CD14-positive monocyte (primary cell): ENCODE measurements at regions not wholly inside any gene's neighbourhood (a gene's known extent, or its start where the extent isn't known, plus 50 kb on each side); places are given as distances from the start of the nearest gene placed in this dataset. TPM values are rescaled to one million over a fixed set of nuclear protein-coding genes. Genes with fewer than 3 reads are reported as not detected.

ENCODE experiments used
- DNase-seq, 3 donors: peaks; one replicate each; pipeline ENCODE4 v3.0.0-alpha.2; 2011 to 2022
- H2AFZ ChIP-seq: 2 replicates; pipeline ENCODE4 v1.6.0; 2012; ENCODE audit warnings: mild to moderate bottlenecking, low read depth, low read length, inconsistent platforms; ENCODE audit not compliant: insufficient read depth, poor library complexity, severe bottlenecking
- H3K27ac ChIP-seq, 2 donors: 1 replicate in 1 of 2; 2 replicates in 1 of 2; pipeline ENCODE4 v1.5.1; 2012 to 2013; ENCODE audit warnings: low read length in 2 of 2, control low read depth in 1 of 2, inconsistent platforms in 1 of 2, low read depth in 1 of 2, mild to moderate bottlenecking in 1 of 2
- H3K27me3 ChIP-seq, 2 donors: one replicate each; pipeline versions ENCODE4 v1.6.0 to v1.6.1; 2011 to 2013; ENCODE audit warnings: low read length in 2 of 2; ENCODE audit not compliant: control insufficient read depth in 2 of 2, insufficient read depth in 2 of 2
- H3K36me3 ChIP-seq, 2 donors: replicated peaks in 1 of 2; 1 replicate in 1 of 2; 2 replicates in 1 of 2; pipeline versions ENCODE4 v1.5.1 to v1.6.1; 2012 to 2013; ENCODE audit warnings: low read length in 2 of 2, control low read depth in 1 of 2, inconsistent platforms in 1 of 2, mild to moderate bottlenecking in 1 of 2; ENCODE audit not compliant: insufficient read depth in 2 of 2, control insufficient read depth in 1 of 2
- H3K4me1 ChIP-seq, 2 donors: 1 replicate in 1 of 2; 2 replicates in 1 of 2; pipeline versions ENCODE4 v1.5.1 to v1.6.1; 2012 to 2013; ENCODE audit warnings: low read length in 2 of 2, control low read depth in 1 of 2, inconsistent platforms in 1 of 2, mild to moderate bottlenecking in 1 of 2, moderate library complexity in 1 of 2; ENCODE audit not compliant: insufficient read depth in 2 of 2, control insufficient read depth in 1 of 2
- H3K4me2 ChIP-seq: replicated peaks from 2 replicates; pipeline ENCODE3; 2012; ENCODE audit warnings: low read length, moderate library complexity, mild to moderate bottlenecking; ENCODE audit not compliant: poor library complexity, severe bottlenecking; ENCODE audit errors: extremely low read depth
- H3K4me3 ChIP-seq, 3 experiments: fragments of 200-600 bp in 1 of 3; sonication (generic) in 1 of 3; replicated peaks in 1 of 3; 1 replicate in 2 of 3; 2 replicates in 1 of 3; pipeline ENCODE4 v1.5.1; 2011 to 2013; ENCODE audit warnings: low read length in 3 of 3, mild to moderate bottlenecking in 3 of 3, control low read depth in 2 of 3, low read depth in 2 of 3, inconsistent platforms in 1 of 3, moderate library complexity in 1 of 3
- H3K79me2 ChIP-seq: 2 replicates; pipeline ENCODE4 v1.6.0; 2012; ENCODE audit warnings: mild to moderate bottlenecking, control low read depth, inconsistent platforms, low read length, moderate library complexity; ENCODE audit not compliant: insufficient read depth
- H3K9ac ChIP-seq: 2 replicates; pipeline ENCODE4 v1.6.0; 2017; ENCODE audit warnings: low read length, mild to moderate bottlenecking; ENCODE audit not compliant: insufficient read depth, poor library complexity, severe bottlenecking
- H3K9me3 ChIP-seq, 2 donors: replicated peaks in 1 of 2; 1 replicate in 1 of 2; 2 replicates in 1 of 2; pipeline versions ENCODE4 v1.5.1 to v1.6.1; 2012 to 2013; ENCODE audit warnings: low read length in 2 of 2, control low read depth in 1 of 2; ENCODE audit not compliant: control insufficient read depth in 1 of 2, insufficient read depth in 1 of 2
- H4K20me1 ChIP-seq: 2 replicates; pipeline ENCODE4 v1.6.0; 2012; ENCODE audit warnings: mild to moderate bottlenecking, low read length, control low read depth, moderate library complexity; ENCODE audit not compliant: insufficient read depth
- H3K27ac Mint-ChIP-seq, 7 donors: one replicate each; pipeline ENCODE4 v1.8.0; 2020; ENCODE audit warnings: mild to moderate bottlenecking in 7 of 7, mixed read lengths in 7 of 7, moderate library complexity in 6 of 7, inconsistent platforms in 2 of 7
- H3K27me3 Mint-ChIP-seq, 3 donors: one replicate each; pipeline ENCODE4 v1.8.0; 2021 to 2022; ENCODE audit warnings: low read depth in 3 of 3, mild to moderate bottlenecking in 3 of 3, mixed read lengths in 3 of 3, moderate library complexity in 3 of 3, inconsistent platforms in 1 of 3
- H3K36me3 Mint-ChIP-seq, 2 donors: one replicate each; pipeline ENCODE4 v1.8.0; 2020; ENCODE audit warnings: mixed read lengths in 2 of 2, inconsistent platforms in 1 of 2, mild to moderate bottlenecking in 1 of 2
- H3K4me1 Mint-ChIP-seq: one replicate; pipeline ENCODE4 v1.8.0; 2020; ENCODE audit warnings: mild to moderate bottlenecking, mixed read lengths
- H3K4me3 Mint-ChIP-seq, 2 donors: one replicate each; pipeline ENCODE4 v1.8.0; 2020; ENCODE audit warnings: mild to moderate bottlenecking in 2 of 2, mixed read lengths in 2 of 2, moderate library complexity in 1 of 2
- H3K9me3 Mint-ChIP-seq, 7 donors: one replicate each; pipeline ENCODE4 v1.8.0; 2020 to 2022; ENCODE audit warnings: mixed read lengths in 7 of 7, mild to moderate bottlenecking in 6 of 7, moderate library complexity in 6 of 7, inconsistent platforms in 2 of 7
- WGBS: methylation state at CpG from one replicate; pipeline ENCODE4 v1.1.5; 2013; ENCODE audit warnings: missing lambda C conversion rate; ENCODE audit not compliant: insufficient coverage; 5-methylcytosine and 5-hydroxymethylcytosine counted together
- intact Hi-C, 2 donors: fragments of 100-400 bp; cut with micrococcal nuclease; formaldehyde crosslinking; loops; one replicate each; pipeline versions ENCODE4 v1.15.0 to v1.15.1; 2023
- small RNA-seq: library from RNA; depleted of rRNA; stranded (forward); fragments of <200 nt; gene quantifications from one replicate; pipeline ENCODE3, GENCODE V24; 2012; ENCODE audit warnings: low read depth; ENCODE audit not compliant: insufficient read length
- TF ChIP-seq, protein P1 (sequence below): fragments of 200-600 bp; IDR thresholded peaks from one replicate; pipeline ENCODE4 v1.8.0; 2022; ENCODE audit warnings: antibody characterized with exemption, mild to moderate bottlenecking

DNA sequence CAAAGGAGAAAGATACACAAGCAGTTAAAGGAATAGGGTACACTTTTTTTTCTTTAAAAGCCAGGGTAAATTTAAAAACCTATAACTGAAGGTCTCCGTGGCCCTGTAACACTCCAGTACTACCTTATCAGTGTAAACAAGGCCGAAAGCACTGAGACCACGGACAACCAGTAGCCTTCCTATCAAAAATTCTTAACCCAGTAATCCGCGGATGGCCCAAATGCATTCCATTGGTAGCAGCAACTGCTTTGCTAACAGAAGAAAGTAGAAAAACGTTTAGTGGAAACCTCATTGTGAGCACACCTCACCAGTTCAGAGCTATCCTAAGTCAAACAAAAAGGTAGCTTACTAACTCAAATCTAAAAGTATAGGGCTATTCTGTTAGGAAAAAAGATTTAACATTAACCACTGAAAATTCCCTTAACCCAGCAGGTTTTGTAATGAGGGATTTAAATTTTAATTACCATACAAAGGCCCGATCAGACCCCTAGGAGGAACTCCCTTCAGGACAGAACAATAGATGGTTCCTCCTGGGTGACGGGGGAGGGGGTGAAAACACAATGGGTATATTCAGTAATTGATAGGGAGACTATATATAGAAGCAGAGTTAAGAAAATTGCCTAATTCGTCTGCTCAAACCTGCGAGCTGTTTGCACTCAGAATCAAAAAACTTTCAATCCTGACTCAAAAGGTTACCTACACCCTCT, 50.8 kb upstream of the CWC22 start:
- intact Hi-C loops: no loop called here
- Histone ChIP-seq H3K4me1 (no peaks in the 10 kb centered on the region), H4K20me1 (no peaks in the 10 kb centered on the region), H3K9ac (no peak overlapping the region), H3K4me2 (no peak overlapping the region), H3K79me2 (no peaks in the 10 kb centered on the region), H3K36me3 (no peaks in the 10 kb centered on the region), H3K4me3 (no peak overlapping the region), H3K27me3 (no peaks in the 10 kb centered on the region), H2AFZ (no peak overlapping the region), H3K27ac (no peak overlapping the region), H3K9me3 (no peaks in the 10 kb centered on the region)
- peaks cover 0 to 10% (median 1%) of the 10 kb centered on the region in 7 donors for H3K9me3 Mint-ChIP-seq
- H3K4me1 Mint-ChIP-seq: no peaks in the 10 kb centered on the region
- H3K4me3 Mint-ChIP-seq: no peak overlapping the region
- DNase-seq: no peak
- no peak overlapping the region for H3K27ac Mint-ChIP-seq
- no peaks in the 10 kb centered on the region for H3K36me3 Mint-ChIP-seq
- TF ChIP-seq, protein P1, sequence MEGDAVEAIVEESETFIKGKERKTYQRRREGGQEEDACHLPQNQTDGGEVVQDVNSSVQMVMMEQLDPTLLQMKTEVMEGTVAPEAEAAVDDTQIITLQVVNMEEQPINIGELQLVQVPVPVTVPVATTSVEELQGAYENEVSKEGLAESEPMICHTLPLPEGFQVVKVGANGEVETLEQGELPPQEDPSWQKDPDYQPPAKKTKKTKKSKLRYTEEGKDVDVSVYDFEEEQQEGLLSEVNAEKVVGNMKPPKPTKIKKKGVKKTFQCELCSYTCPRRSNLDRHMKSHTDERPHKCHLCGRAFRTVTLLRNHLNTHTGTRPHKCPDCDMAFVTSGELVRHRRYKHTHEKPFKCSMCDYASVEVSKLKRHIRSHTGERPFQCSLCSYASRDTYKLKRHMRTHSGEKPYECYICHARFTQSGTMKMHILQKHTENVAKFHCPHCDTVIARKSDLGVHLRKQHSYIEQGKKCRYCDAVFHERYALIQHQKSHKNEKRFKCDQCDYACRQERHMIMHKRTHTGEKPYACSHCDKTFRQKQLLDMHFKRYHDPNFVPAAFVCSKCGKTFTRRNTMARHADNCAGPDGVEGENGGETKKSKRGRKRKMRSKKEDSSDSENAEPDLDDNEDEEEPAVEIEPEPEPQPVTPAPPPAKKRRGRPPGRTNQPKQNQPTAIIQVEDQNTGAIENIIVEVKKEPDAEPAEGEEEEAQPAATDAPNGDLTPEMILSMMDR: no peak
- no peaks in the 10 kb centered on the region for H3K27me3 Mint-ChIP-seq
- WGBS: 83% methylated on average over 4 of the region's 10 CpGs

Small RNA genes lying in the stretch of these regions (small RNA-seq; reads per million reads assigned to genes)
- not detected for gene AC012669.1
